BJ (cell line): ENCODE measurements at regions not wholly inside any gene's neighbourhood (a gene's known extent, or its start where the extent isn't known, plus 50 kb on each side); places are given as distances from the start of the nearest gene placed in this dataset.

Source experiments
- CTCF ChIA-PET: fragments of 350-600 bp; formaldehyde crosslinking; extraction: SDS; loops from one replicate; lab custom pipeline; 2021; ENCODE audit warnings: antibody characterized with exemption, inconsistent platforms; lab: Yijun Ruan, JAX
- POLR2A ChIA-PET: fragments of 300-600 bp; sonication (Branson Sonifier 250); formaldehyde crosslinking; extraction: SDS; loops from one replicate; lab custom pipeline; 2021; ENCODE audit warnings: antibody characterized with exemption; lab: Charles Lee
- DNase-seq: peaks from one replicate; pipeline ENCODE4 v3.0.0-alpha.2; 2011; ENCODE audit warnings: low read depth
- H3K27me3 ChIP-seq: 2 replicates; pipeline ENCODE4 v1.6.0; 2011; ENCODE audit warnings: low read length; ENCODE audit not compliant: control insufficient read depth, insufficient read depth
- H3K36me3 ChIP-seq: 2 replicates; pipeline ENCODE4 v1.5.1; 2011; ENCODE audit warnings: low read length; ENCODE audit not compliant: control insufficient read depth, insufficient read depth
- H3K4me3 ChIP-seq: 2 replicates; pipeline ENCODE4 v1.5.1; 2011; ENCODE audit warnings: low read depth, mild to moderate bottlenecking, control low read depth, low read length
- CTCF ChIP-seq: IDR thresholded peaks from 2 replicates; pipeline ENCODE4 v1.5.1; 2011; ENCODE audit warnings: low read depth, mild to moderate bottlenecking, control low read depth, inconsistent platforms, low read length, moderate library complexity; ENCODE audit not compliant: insufficient read depth

- no peak for TF ChIP-seq CTCF
- Histone ChIP-seq H3K36me3 (no peaks in the 10 kb centered on the region), H3K27me3 (no peaks in the 10 kb centered on the region), H3K4me3 (no peak overlapping the region)
- ChIA-PET CTCF (interaction anchor here (1.2 kb wide), 1 partner anchor 317 kb away, joined by 3 read pairs; no protein-coding TSS in a partner anchor), POLR2A (no interaction called here)
- DNase-seq: no peak
These were observed 286.4 kb upstream of the SP4 start for GRCh38 chr7:21141476-21141875.

- H3K4me3 ChIP-seq: no peak overlapping the region
- no peak for DNase-seq
- H3K36me3 ChIP-seq: no peaks in the 10 kb centered on the region
- TF ChIP-seq CTCF: no peak
- CTCF ChIA-PET: interaction anchor here (1.2 kb wide), 1 partner anchor 317 kb away, joined by 3 read pairs; no protein-coding TSS in a partner anchor
- H3K27me3 ChIP-seq: no peaks in the 10 kb centered on the region
- POLR2A ChIA-PET: no interaction called here
These were observed 285.8 kb upstream of the SP4 start for GRCh38 chr7:21142081-21142480.

GRCh38 chr7:21146642-21147423 is 281.1 kb upstream of the SP4 start:
- Histone ChIP-seq H3K4me3 (no peak overlapping the region), H3K36me3 (no peaks in the 10 kb centered on the region), H3K27me3 (no peaks in the 10 kb centered on the region)
- DNase-seq: no peak
- ChIA-PET CTCF (no interaction called here), POLR2A (no interaction called here)
- TF ChIP-seq CTCF: no peak

- POLR2A ChIA-PET: no interaction called here
- Histone ChIP-seq H3K36me3 (no peaks in the 10 kb centered on the region), H3K4me3 (no peak overlapping the region), H3K27me3 (no peaks in the 10 kb centered on the region)
- no peak for DNase-seq
- TF ChIP-seq CTCF: no peak
- CTCF ChIA-PET: no interaction called here
These were observed 278.1 kb upstream of the SP4 start for GRCh38 chr7:21149809-21150208.

- H3K36me3 ChIP-seq: no peaks in the 10 kb centered on the region
- no peaks in the 10 kb centered on the region for H3K27me3 ChIP-seq
- no peak for TF ChIP-seq CTCF
- no peak for DNase-seq
- no peak overlapping the region for H3K4me3 ChIP-seq
- ChIA-PET CTCF (no interaction called here), POLR2A (no interaction called here)
These were observed 273.3 kb upstream of the SP4 start for GRCh38 chr7:21154614-21155013.
